ENCODE measurements at regions not wholly inside any gene's neighbourhood (a gene's known extent, or its start where the extent isn't known, plus 50 kb on each side); places are given as distances from the start of the nearest gene placed in this dataset.

DNA sequence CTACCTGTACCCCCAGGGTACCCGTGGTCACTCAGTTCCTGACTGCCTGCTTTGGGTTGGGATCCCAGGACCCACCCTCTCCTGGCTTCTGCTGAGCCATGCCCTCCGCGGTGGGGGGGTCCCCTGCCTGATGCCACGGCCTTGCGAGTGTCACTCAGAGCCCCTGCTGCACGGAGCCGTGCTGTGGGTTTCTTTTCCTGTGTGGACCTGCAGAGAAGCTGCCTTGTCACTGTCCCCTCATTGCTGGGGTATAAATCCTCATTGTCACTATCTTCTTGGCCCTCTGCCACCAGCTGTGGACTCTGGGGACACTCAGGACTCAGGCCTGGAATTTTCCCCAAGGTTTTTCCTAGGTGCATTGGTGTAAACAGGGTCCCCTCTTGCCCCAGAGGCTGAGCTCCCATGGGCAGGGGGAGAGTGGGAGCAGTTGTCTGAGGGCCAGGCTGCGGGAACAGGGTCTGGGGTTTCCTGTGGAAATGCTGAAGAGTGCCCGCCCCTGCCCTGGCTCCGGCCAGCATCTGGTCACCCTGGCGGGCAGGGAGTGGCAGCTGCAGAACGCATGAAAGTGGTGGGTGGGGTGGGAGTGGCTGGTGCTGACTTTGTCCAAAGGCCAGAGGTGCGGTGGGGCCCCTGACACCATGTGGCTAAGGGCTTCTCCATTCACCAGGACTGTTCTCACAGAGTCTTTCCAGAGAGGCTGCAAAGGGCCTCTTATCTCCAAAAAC is 191.7 kb downstream of the GOLGA6L6 start:
- Mint-ChIP-seq H3K27me3 (peaks cover 3% of the 10 kb centered on the region), H3K9me3 (ENCODE audit: insufficient read depth) (no peaks in the 10 kb centered on the region), H3K4me3 (no peak overlapping the region), H3K27ac (no peak overlapping the region), H3K4me1 (no peaks in the 10 kb centered on the region)
- intact Hi-C loops (cut with micrococcal nuclease), result no loop called here
- Histone ChIP-seq H3K79me2 (ENCODE audit: control insufficient read depth, insufficient read depth, low read length) (no peaks in the 10 kb centered on the region), H4K20me1 (ENCODE audit: control insufficient read depth, insufficient read depth, low read length, poor library complexity, severe bottlenecking) (no peaks in the 10 kb centered on the region), H3K36me3 (replicated peaks in 1 of 2; ENCODE audit: control extremely low read depth in 1 of 2, control insufficient read depth in 1 of 2, extremely low read depth in 1 of 2, insufficient read depth in 2 of 2, low read length in 1 of 2) (no peaks in the 10 kb centered on the region), H2AFZ (ENCODE audit: insufficient read depth, low read depth, low read length, poor library complexity, severe bottlenecking) (no peak overlapping the region), H3K27ac (ENCODE audit: low read length in 2 of 2) (no peak overlapping the region), H3K4me1 (ENCODE audit: control insufficient read depth in 2 of 2, insufficient read depth in 2 of 2, low read length in 2 of 2) (no peaks in the 10 kb centered on the region), H3K4me2 (replicated peaks; ENCODE audit: low read depth, low read length, poor library complexity, severe bottlenecking) (no peak overlapping the region), H3K27me3 (replicated peaks in 1 of 4; ENCODE audit: control extremely low read depth in 1 of 4, control insufficient read depth in 3 of 4, insufficient read depth in 4 of 4, low read length in 3 of 4) (peaks cover 0 to 6% (median 0%) of the 10 kb centered on the region in 4 experiments), H3K9me3 (ENCODE audit: control extremely low read depth in 1 of 3, control insufficient read depth in 2 of 3, insufficient read depth in 1 of 3, low read length in 2 of 3) (peaks cover 0 to 71% (median 6%) of the 10 kb centered on the region in 3 donors), H3K4me3 (ENCODE audit: control extremely low read depth in 1 of 5, extremely low read depth in 1 of 5, insufficient read depth in 1 of 5, low read depth in 2 of 5, low read length in 4 of 5) (no peak overlapping the region), H3K9ac (ENCODE audit: low read length) (no peak overlapping the region)
- ChIA-PET POLR2A (no interaction called here), CTCF (no interaction called here)
- TF ChIP-seq, protein P1, sequence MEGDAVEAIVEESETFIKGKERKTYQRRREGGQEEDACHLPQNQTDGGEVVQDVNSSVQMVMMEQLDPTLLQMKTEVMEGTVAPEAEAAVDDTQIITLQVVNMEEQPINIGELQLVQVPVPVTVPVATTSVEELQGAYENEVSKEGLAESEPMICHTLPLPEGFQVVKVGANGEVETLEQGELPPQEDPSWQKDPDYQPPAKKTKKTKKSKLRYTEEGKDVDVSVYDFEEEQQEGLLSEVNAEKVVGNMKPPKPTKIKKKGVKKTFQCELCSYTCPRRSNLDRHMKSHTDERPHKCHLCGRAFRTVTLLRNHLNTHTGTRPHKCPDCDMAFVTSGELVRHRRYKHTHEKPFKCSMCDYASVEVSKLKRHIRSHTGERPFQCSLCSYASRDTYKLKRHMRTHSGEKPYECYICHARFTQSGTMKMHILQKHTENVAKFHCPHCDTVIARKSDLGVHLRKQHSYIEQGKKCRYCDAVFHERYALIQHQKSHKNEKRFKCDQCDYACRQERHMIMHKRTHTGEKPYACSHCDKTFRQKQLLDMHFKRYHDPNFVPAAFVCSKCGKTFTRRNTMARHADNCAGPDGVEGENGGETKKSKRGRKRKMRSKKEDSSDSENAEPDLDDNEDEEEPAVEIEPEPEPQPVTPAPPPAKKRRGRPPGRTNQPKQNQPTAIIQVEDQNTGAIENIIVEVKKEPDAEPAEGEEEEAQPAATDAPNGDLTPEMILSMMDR (IDR thresholded peaks at IDR 0.05), result no peak
- TF ChIP-seq EZH2 (IDR thresholded peaks at IDR 0.05; ENCODE audit: borderline replicate concordance, insufficient read depth, low read depth, low read length, poor library complexity, severe bottlenecking), result no peak
- 39% methylated on average over 13 of the region's 13 CpGs for WGBS (ENCODE audit: insufficient coverage)
- DNase-seq (no peak), ATAC-seq (ENCODE audit: low read depth) (no peak)

DNA sequence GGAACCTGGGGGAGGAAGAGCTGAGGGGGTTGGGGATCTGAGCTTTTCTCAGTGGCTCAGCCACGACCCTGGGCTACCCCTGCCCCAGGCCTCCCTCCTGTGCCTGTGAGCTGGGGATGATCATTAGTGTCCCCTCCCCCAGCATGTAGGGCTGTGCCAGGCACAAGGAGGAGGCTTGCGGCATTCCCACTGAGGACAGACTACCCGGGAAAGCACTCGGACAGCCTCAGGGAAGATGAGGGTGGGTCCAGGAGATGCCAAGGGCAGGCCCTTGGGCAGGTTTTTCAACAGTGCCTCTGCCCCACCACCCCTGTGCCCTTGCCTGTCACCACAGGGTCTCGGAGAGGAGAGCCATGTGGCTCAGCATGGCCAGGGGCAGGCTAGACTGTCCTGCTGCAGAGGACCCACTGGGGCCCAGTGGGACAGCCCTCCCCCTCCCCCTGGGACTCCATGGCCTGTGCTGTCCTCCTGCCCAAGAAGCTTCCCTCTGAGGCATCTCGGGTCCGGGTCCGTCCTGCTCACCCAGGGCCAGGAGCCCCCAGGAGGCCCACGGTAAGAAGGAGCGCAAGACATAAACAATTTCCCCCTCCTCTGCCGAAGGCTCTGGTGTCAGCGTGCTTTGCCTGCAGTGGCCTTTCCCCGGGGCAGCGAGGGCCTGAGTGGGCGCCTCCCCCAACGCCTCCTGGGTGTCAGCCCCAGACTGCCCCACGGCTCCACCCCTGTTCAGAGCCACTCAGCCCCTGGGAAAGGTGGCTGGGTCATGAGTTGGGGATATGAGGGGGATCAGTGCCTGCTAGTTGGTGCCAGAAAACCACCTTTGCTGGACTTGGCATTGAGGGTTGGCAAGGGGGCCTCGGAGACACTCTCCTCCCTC is 192.5 kb downstream of the GOLGA6L6 start:
- Histone ChIP-seq H3K9ac (ENCODE audit: low read length) (no peak overlapping the region), H3K27ac (ENCODE audit: low read length in 2 of 2) (no peak overlapping the region), H3K79me2 (ENCODE audit: control insufficient read depth, insufficient read depth, low read length) (no peaks in the 10 kb centered on the region), H2AFZ (ENCODE audit: insufficient read depth, low read depth, low read length, poor library complexity, severe bottlenecking) (no peak overlapping the region), H3K4me3 (ENCODE audit: control extremely low read depth in 1 of 5, extremely low read depth in 1 of 5, insufficient read depth in 1 of 5, low read depth in 2 of 5, low read length in 4 of 5) (no peak overlapping the region), H3K36me3 (replicated peaks in 1 of 2; ENCODE audit: control extremely low read depth in 1 of 2, control insufficient read depth in 1 of 2, extremely low read depth in 1 of 2, insufficient read depth in 2 of 2, low read length in 1 of 2) (no peaks in the 10 kb centered on the region), H3K4me1 (ENCODE audit: control insufficient read depth in 2 of 2, insufficient read depth in 2 of 2, low read length in 2 of 2) (no peaks in the 10 kb centered on the region), H3K4me2 (replicated peaks; ENCODE audit: low read depth, low read length, poor library complexity, severe bottlenecking) (no peak overlapping the region), H3K27me3 (replicated peaks in 1 of 4; ENCODE audit: control extremely low read depth in 1 of 4, control insufficient read depth in 3 of 4, insufficient read depth in 4 of 4, low read length in 3 of 4) (peaks cover 0 to 6% (median 0%) of the 10 kb centered on the region in 4 experiments), H4K20me1 (ENCODE audit: control insufficient read depth, insufficient read depth, low read length, poor library complexity, severe bottlenecking) (no peaks in the 10 kb centered on the region), H3K9me3 (ENCODE audit: control extremely low read depth in 1 of 3, control insufficient read depth in 2 of 3, insufficient read depth in 1 of 3, low read length in 2 of 3) (peaks cover 0 to 76% (median 6%) of the 10 kb centered on the region in 3 donors)
- H3K4me3 Mint-ChIP-seq, result no peak overlapping the region
- ATAC-seq (ENCODE audit: low read depth) (no peak), DNase-seq (peak; percentile 19)
- no peak overlapping the region for H3K27ac Mint-ChIP-seq
- no peaks in the 10 kb centered on the region for H3K9me3 Mint-ChIP-seq (ENCODE audit: insufficient read depth)
- ChIA-PET CTCF (no interaction called here), POLR2A (no interaction called here)
- H3K27me3 Mint-ChIP-seq, result peaks cover 3% of the 10 kb centered on the region
- no peaks in the 10 kb centered on the region for H3K4me1 Mint-ChIP-seq
- intact Hi-C loops (cut with micrococcal nuclease), result no loop called here
- WGBS (ENCODE audit: insufficient coverage), result 88% methylated on average over 18 of the region's 18 CpGs
- TF ChIP-seq, protein P1 (IDR thresholded peaks at IDR 0.05), result no peak
- TF ChIP-seq EZH2 (IDR thresholded peaks at IDR 0.05; ENCODE audit: borderline replicate concordance, insufficient read depth, low read depth, low read length, poor library complexity, severe bottlenecking), result no peak
